HAP-1 (cell line): ENCODE measurements at regions not wholly inside any gene's neighbourhood (a gene's known extent, or its start where the extent isn't known, plus 50 kb on each side); places are given as distances from the start of the nearest gene placed in this dataset.

ENCODE experiments used
- DNase-seq, 2 experiments: peaks; one replicate each; pipeline ENCODE4 v3.0.0-alpha.2; 2016 to 2020; ENCODE audit warnings: low spot score in 2 of 2
- H3K27me3 ChIP-seq: fragments of 250-450 bp; sonication (Bioruptor Pico); 2 replicates; pipeline ENCODE4 v1.5.1; 2020; ENCODE audit warnings: low read depth, mild to moderate bottlenecking, moderate library complexity
- H3K36me3 ChIP-seq: fragments of 250-450 bp; sonication (Bioruptor Pico); replicated peaks from 2 replicates; pipeline ENCODE4 v1.5.1; 2020; ENCODE audit warnings: mild to moderate bottlenecking
- H3K4me1 ChIP-seq: fragments of 250-450 bp; sonication (Bioruptor Pico); 2 replicates; pipeline ENCODE4 v1.5.1; 2020; ENCODE audit warnings: mild to moderate bottlenecking
- H3K4me3 ChIP-seq: fragments of 250-450 bp; sonication (Bioruptor Pico); 2 replicates; pipeline ENCODE4 v1.5.1; 2020; ENCODE audit warnings: mild to moderate bottlenecking, moderate library complexity
- H3K9me3 ChIP-seq: fragments of 250-450 bp; sonication (Bioruptor Pico); 2 replicates; pipeline ENCODE4 v1.5.1; 2020; ENCODE audit warnings: mild to moderate bottlenecking, moderate library complexity
- in situ Hi-C: fragments of 300-500 bp; cut with MboI; formaldehyde crosslinking; loops from 3 replicates; pipeline ENCODE4 v1.14.3; 2020; ENCODE audit warnings: low sequenced_read_pairs, inconsistent platforms, mixed read lengths

DNA sequence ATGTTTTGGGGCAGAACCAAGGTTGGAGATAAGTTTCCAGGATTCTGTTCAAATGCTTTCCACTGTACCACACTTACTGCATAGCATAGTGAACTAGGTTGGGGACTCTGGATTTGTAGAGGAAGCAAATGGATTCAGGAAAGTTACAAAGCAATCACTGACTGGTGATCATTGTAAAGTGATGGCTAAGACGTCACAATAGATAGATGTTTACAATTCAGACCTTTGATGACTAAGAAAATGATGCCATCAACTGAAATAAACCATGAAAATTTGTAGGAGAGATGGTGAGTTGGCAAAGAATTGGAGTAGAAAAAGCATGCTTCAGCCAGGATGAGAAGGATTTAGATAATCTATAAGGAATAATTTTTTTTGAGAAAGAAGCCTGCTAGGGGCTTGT lies 178.0 kb downstream of the UBE2E3 start:
- Histone ChIP-seq H3K4me3 (no peak overlapping the region), H3K4me1 (no peaks in the 10 kb centered on the region), H3K36me3 (no peaks in the 10 kb centered on the region), H3K9me3 (no peaks in the 10 kb centered on the region), H3K27me3 (0 out of 2 replicates have a peak, but pooled peaks cover 2% of the 10 kb centered on the region)
- DNase-seq: no peak
- in situ Hi-C loops: no loop called here

DNA sequence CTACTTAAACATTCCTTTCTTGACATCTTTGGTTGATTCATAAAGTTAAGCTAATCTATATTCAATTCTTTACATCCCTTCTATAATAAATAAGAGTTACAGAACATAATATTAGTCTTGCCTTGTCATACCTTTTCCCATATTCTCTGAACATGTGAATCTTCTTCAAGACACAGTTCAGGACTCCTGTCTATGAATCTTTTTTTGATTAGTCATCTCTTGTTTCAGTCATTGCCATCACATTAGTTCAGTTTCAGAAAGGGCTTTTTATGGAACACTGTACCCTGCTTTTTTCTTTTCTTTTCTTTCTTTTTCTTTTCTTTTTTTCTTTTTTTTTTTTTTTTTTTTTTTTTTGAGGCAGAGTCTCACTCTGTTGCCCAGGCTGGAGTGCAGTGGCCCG lies 181.2 kb downstream of the UBE2E3 start:
- Histone ChIP-seq H3K4me3 (no peak overlapping the region), H3K4me1 (no peaks in the 10 kb centered on the region), H3K27me3 (no peaks in the 10 kb centered on the region), H3K36me3 (no peaks in the 10 kb centered on the region), H3K9me3 (no peaks in the 10 kb centered on the region)
- DNase-seq: no peak
- in situ Hi-C loops: no loop called here

DNA sequence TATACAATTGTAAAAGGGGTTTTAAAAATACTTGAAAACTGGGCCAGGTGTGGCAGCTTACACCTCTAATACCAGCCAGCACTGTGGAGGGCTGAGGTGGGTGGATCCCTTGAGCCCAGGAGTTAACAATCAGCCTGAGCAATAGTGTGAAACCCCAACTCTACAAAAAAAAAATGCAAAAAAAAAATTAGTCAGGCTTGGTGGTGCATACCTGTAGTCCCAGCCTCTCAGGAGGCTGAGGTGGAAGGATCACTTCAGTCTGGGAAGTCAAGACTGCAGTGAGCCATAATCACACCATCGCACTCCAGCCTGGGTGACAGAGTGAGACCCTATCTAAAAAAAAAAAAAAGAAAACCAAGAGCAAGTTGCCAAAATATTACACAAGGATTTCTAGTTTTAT lies 182.7 kb downstream of the UBE2E3 start:
- no peaks in the 10 kb centered on the region for H3K4me1 ChIP-seq
- H3K4me3 ChIP-seq: no peak overlapping the region
- H3K9me3 ChIP-seq: no peaks in the 10 kb centered on the region
- H3K36me3 ChIP-seq: no peaks in the 10 kb centered on the region
- in situ Hi-C loops: no loop called here
- H3K27me3 ChIP-seq: no peaks in the 10 kb centered on the region
- DNase-seq: no peak

DNA sequence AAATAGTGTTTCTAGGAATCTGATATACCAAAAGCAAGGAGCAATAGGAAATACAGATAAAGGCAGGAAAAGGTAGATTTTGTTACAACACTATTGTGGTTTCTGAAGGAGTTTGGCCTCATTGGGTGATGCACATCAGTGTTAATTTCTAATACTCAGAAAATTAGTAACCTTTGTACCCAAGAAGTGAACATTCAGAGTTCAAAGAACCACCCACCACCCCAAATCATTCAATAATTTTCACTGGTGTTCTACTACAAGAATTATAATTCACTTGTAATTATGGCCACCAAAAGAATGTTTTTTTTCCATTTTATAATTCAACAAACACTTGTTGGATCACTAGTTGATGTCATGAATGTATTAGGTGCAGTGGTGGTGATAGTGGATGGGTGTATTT lies 183.3 kb downstream of the UBE2E3 start:
- Histone ChIP-seq H3K9me3 (no peaks in the 10 kb centered on the region), H3K4me1 (no peaks in the 10 kb centered on the region), H3K4me3 (no peak overlapping the region), H3K27me3 (no peaks in the 10 kb centered on the region), H3K36me3 (no peaks in the 10 kb centered on the region)
- no peak for DNase-seq
- in situ Hi-C loops: no loop called here

DNA sequence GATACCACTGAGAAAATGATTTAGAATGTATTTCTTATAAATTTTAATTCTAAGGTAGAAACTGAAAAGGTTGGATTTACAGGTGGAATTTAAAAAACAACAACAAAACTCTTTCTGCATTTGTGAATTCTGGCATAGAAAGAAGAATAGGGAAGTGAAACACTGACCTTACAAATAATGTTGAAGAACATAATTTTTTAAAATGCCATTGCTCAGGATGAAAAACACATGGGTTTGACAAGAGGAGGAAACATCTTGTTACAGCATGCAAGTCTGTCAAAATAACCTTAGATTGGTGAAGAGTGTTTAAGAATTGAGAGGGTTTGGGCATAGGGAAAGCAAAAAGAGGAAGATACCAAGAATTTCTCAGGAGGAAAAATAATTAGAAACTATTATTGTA lies 184.3 kb downstream of the UBE2E3 start:
- Histone ChIP-seq H3K4me3 (no peak overlapping the region), H3K36me3 (no peaks in the 10 kb centered on the region), H3K27me3 (no peaks in the 10 kb centered on the region), H3K9me3 (no peaks in the 10 kb centered on the region), H3K4me1 (no peaks in the 10 kb centered on the region)
- in situ Hi-C loops: no loop called here
- no peak for DNase-seq

DNA sequence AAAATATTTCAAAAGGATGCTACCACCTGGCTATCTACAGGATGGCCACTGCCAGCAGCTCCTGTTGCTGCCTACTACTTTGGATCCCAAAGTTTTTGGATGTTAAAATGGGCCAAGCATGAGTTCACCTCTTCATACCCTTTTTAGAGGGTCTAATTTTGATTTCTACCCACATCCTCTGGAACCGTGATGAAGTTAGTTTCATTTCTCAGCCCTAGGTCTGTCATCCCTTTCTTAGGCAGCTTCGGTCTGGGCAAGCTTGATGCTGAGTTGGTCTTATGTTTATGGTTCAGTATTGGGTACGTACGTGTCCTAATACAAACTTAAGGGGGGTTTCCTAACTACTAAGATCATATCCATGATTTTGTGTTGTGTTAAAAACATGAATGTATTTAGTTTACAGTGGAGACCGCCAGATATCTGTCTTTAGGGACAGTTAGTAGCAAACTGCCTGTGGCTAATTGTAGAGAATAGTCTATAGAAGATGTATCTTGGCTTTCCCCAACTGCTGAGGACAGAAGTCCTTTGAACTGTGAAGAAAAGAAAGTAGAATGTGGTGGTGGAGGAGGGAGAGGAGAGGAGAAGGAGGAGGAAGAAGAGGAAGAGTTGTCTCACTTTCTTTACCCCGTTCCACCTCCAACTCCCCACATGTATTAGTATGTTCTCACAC lies 184.9 kb downstream of the UBE2E3 start:
- Histone ChIP-seq H3K27me3 (no peaks in the 10 kb centered on the region), H3K36me3 (no peaks in the 10 kb centered on the region), H3K9me3 (no peaks in the 10 kb centered on the region), H3K4me3 (no peak overlapping the region), H3K4me1 (no peaks in the 10 kb centered on the region)
- DNase-seq: no peak
- in situ Hi-C loops: no loop called here

DNA sequence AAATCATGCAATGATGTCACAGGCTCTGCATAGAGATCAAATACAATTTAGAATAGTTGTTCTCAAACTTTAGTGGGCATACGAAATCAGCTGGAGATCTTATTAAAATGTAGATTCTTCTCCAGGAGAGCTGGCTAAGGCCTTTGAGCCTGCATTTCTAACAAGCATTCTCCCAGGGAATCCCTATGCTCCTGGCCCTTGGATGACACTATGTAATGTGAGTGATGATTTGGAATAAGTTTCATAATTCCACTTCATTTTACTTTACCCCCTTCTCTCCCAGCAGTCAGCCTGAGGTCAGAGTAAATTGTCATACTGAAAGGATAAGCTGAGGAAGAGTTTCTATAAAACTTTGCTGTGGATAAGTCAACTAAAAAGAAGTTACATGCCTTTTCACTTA lies 189.1 kb downstream of the UBE2E3 start:
- no peaks in the 10 kb centered on the region for H3K27me3 ChIP-seq
- H3K4me1 ChIP-seq: no peaks in the 10 kb centered on the region
- H3K9me3 ChIP-seq: no peaks in the 10 kb centered on the region
- no peaks in the 10 kb centered on the region for H3K36me3 ChIP-seq
- in situ Hi-C loops: no loop called here
- no peak overlapping the region for H3K4me3 ChIP-seq
- DNase-seq: no peak

DNA sequence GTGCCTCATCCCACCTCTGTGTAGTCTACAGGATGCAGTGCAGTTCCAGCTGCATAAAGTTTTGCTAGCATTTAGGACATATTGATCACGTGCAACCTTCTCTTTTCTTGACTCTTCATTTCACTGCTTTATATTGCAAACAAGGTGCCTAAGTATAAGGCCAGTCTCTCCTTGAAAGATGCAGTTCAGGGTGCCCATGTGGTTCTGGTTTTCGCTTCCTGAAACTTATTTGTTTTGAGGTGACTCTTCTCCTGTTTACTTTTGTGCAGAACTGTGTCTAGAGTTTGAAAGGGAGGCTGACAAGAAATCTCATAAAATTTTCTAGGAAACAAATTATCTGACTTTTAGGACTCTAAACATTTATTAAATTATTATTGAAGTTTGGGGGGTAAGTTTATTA lies 189.9 kb downstream of the UBE2E3 start:
- in situ Hi-C loops: no loop called here

DNA sequence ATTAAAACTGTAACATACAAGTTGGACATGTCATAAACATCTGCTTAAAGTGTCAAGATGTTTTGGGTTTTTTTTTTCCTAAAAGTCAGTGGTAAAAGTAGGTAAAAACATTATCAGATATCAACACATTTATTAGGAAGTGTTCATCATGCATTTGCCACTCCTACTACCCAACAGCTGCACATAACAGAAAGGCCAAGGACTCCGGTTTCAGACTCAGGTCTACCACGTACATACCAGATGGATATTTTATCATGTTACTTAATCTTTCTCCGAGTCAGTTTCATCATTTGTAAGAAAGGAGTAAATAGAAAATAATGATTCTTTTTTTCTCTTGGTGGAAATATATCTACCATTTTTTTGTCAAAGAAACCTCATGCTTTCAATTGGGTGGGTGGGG lies 192.3 kb downstream of the UBE2E3 start:
- in situ Hi-C loops: no loop called here
- no peaks in the 10 kb centered on the region for H3K27me3 ChIP-seq
- no peaks in the 10 kb centered on the region for H3K36me3 ChIP-seq
- no peak overlapping the region for H3K4me3 ChIP-seq
- no peaks in the 10 kb centered on the region for H3K9me3 ChIP-seq
- H3K4me1 ChIP-seq: no peaks in the 10 kb centered on the region
- DNase-seq: no peak

More for the DNA sequence above, 189.9 kb downstream of the UBE2E3 start:
- no peaks in the 10 kb centered on the region for H3K9me3 ChIP-seq
- H3K4me1 ChIP-seq: no peaks in the 10 kb centered on the region
- H3K4me3 ChIP-seq: no peak overlapping the region
- no peaks in the 10 kb centered on the region for H3K36me3 ChIP-seq
- H3K27me3 ChIP-seq: no peaks in the 10 kb centered on the region
- no peak for DNase-seq

DNA sequence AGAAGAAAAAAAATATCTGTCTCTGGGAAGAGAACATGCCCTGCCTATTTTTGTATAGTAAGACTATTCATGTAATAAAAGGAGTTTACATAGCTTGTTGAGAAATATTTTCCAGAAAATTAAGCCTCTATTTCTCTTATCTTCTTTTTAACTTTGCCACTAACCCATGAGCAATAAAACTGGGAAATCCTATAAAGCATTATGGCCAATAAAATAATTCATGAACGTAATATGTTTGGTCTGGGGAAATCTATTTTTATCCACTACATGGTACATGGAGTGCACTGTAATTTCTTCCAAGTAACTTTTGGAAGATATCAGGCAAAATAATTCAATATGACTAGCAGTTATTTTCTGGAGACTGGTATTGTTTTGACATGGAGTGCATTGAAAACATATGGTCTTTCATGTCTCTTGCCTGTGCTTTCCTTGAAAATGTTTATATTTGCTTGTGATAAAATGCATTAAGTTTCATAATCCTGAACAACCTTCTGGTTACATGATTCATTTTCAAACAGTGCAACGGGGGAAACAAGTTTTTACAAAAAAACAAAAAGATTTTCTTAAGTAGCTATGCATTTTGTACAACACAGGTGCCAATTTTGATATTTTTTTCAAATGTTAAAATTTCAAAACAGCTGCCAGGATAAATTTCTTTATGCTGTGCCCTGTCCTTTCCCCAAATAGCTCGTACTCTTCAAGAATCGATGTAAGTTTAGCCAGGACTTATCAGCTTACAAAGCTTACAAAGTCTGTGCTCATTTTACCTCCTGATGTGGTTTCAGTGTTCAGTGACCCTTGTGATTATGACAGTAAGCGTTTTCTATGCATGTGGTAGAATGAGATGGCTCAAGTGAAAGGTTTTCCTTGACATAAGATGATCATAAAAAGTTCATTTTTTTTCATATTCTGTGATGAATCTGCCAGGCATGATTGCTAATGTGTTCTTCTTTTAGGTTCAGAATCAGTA lies 194.5 kb downstream of the UBE2E3 start:
- H3K27me3 ChIP-seq: no peaks in the 10 kb centered on the region
- H3K4me1 ChIP-seq: no peaks in the 10 kb centered on the region
- no peaks in the 10 kb centered on the region for H3K9me3 ChIP-seq
- in situ Hi-C loops: no loop called here
- no peak for DNase-seq
- no peaks in the 10 kb centered on the region for H3K36me3 ChIP-seq
- no peak overlapping the region for H3K4me3 ChIP-seq

DNA sequence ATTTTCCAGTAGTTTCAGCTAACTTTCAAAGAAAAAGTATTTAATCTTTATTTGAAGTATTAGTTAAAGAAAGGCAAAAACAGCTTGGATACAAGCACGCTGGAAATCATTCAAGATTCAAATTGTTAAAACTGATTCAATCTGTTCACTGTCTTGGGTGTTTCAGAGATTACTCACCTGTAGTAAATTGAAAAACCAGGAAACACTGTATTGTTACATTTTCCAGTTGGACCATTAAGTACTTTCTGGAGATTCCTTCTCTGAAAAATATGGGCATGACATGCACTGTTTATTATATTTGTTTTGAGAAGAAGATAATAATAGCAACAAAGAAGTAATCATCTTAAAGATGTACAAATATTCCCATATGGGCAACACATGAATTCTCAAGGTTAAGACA lies 196.1 kb downstream of the UBE2E3 start:
- no peaks in the 10 kb centered on the region for H3K36me3 ChIP-seq
- H3K9me3 ChIP-seq: no peaks in the 10 kb centered on the region
- H3K27me3 ChIP-seq: no peaks in the 10 kb centered on the region
- no peak overlapping the region for H3K4me3 ChIP-seq
- no peak for DNase-seq
- in situ Hi-C loops: no loop called here
- H3K4me1 ChIP-seq: no peaks in the 10 kb centered on the region

DNA sequence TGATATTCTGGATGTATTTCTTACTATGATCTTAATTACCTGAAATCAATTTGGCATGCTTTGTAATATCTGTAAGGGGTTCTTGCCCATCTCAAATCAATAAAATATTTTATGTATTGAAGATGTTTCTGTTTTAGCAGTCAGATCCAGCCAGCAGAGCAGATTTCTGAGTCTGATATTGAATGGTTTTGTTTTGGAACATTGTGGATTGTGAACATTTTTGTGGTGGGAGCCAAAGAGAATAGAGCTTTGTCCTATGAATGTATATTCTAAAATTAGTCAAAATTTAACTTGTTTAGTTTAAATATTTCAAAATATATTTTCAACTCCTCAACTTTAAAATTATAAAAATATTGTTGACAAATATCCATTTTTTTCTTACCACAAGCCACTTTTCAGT lies 197.0 kb downstream of the UBE2E3 start:
- no peaks in the 10 kb centered on the region for H3K9me3 ChIP-seq
- H3K36me3 ChIP-seq: no peaks in the 10 kb centered on the region
- DNase-seq: no peak
- H3K27me3 ChIP-seq: no peaks in the 10 kb centered on the region
- in situ Hi-C loops: no loop called here
- no peaks in the 10 kb centered on the region for H3K4me1 ChIP-seq
- no peak overlapping the region for H3K4me3 ChIP-seq

DNA sequence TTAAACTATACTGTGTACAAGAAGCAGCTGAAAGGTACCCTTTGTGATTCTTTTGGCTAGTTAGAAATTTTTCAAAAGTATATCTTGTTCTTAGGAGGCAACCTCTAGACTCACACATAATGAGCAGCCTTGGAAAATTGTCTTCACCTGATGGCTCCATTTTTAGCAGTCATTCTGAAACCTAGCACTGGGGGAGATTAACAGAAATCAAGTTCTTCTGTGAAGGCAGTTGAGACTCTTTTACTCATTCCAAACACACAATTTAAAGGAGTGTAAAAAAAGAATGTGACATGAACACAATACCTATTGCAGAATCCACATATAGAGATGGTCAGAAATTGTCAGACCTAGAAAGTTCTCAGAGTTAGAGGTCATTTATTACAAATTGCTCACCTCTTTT lies 197.7 kb downstream of the UBE2E3 start:
- no peak for DNase-seq
- Histone ChIP-seq H3K27me3 (no peaks in the 10 kb centered on the region), H3K36me3 (no peaks in the 10 kb centered on the region), H3K4me3 (no peak overlapping the region), H3K4me1 (no peaks in the 10 kb centered on the region), H3K9me3 (no peaks in the 10 kb centered on the region)
- in situ Hi-C loops: no loop called here

DNA sequence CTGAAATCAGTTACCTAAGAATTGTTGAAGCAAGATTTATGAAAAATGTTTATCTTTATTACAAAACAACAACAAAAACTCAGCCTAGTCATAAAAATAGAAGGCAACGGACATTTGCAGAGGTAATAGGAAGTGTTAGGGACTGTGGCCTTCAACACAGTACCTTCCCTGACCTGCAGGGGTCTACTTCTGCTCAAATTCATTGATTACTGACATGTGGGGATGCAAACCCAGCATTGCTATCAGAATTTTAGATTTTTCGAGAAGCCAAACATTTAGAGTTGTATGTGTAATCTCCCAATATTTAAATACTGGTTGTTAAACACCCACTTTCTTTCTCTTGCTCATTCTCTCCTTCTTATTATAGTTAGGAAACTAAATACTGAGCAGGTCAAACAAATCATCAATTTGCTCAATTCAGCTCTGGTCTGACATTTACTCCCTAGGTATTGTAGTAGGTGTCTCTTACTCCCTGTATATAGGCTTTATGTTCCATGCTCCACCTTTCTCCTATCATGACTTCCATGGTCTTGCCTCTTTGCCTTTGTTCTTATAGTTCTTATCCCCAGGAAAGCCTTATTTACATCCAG lies 198.5 kb downstream of the UBE2E3 start:
- Histone ChIP-seq H3K27me3 (no peaks in the 10 kb centered on the region), H3K9me3 (no peaks in the 10 kb centered on the region), H3K4me1 (no peaks in the 10 kb centered on the region), H3K36me3 (no peaks in the 10 kb centered on the region), H3K4me3 (no peak overlapping the region)
- peak; percentile 9 to 57 for DNase-seq
- in situ Hi-C loops: no loop called here
